HCT116 (cell line): ENCODE measurements at regions not wholly inside any gene's neighbourhood (a gene's known extent, or its start where the extent isn't known, plus 50 kb on each side); places are given as distances from the start of the nearest gene placed in this dataset.
"Not testable (repeated sequence)": the region's sequence is repeated elsewhere in the genome, so short reads cannot be mapped to it uniquely, and the experiment has no call there.

Experiments
- ATAC-seq: fragments of 200-7000 bp; cut with Tn5 transposase; 2 replicates; pipeline ENCODE4 v1.9.1; 2020; ENCODE audit warnings: mild to moderate bottlenecking, moderate library complexity
- BruUV-seq: library from RNA; stranded (reverse); fragments of 400-500 nt; replicated peaks from 2 replicates; lab custom pipeline; 2021; lab: Mats Ljungman, UMichigan
- CTCF ChIA-PET: fragments of 300-600 bp; sonication (Branson Sonifier 250); formaldehyde crosslinking; loops from one replicate; lab custom pipeline; 2021; ENCODE audit warnings: antibody characterized with exemption; lab: Charles Lee
- POLR2A ChIA-PET: fragments of 300-600, 350-600 bp; sonication (Branson Sonifier 250); formaldehyde crosslinking; loops from one replicate; lab custom pipeline; 2021; ENCODE audit warnings: antibody characterized with exemption; lab: Charles Lee
- RAD21 ChIA-PET, 2 experiments: fragments of 300-600 bp; sonication (Branson Sonifier 250); formaldehyde crosslinking; loops; one replicate each; lab custom pipeline; 2023; ENCODE audit warnings: low total read pairs in 2 of 2; ENCODE audit not compliant: uncharacterized antibody in 2 of 2, unreplicated experiment in 2 of 2, low non-redundant PET in 1 of 2; lab: Charles Lee
- DNase-seq: peaks from one replicate; pipeline ENCODE4 v3.0.0-alpha.2; 2010; ENCODE audit warnings: low read depth, low spot score
- H2AFZ ChIP-seq: fragments of 200-600 bp; shearing (Covaris generic), sonication (generic); 2 replicates; pipeline ENCODE4 v1.6.1; 2017; ENCODE audit warnings: low read depth, mixed run types, mixed read lengths, antibody characterized with exemption, low read length; ENCODE audit not compliant: poor library complexity, severe bottlenecking
- H3K27ac ChIP-seq: 2 replicates; pipeline ENCODE4 v1.5.1; 2012; ENCODE audit warnings: low read depth, low read length
- H3K27me3 ChIP-seq: fragments of 200-600 bp; sonication (generic); 2 replicates; pipeline ENCODE4 v1.6.1; 2016; ENCODE audit warnings: mixed run types, low read length, mixed read lengths; ENCODE audit not compliant: insufficient read depth
- H3K36me3 ChIP-seq, 2 experiments: fragments of 200-500 bp in 1 of 2; fragments of 200-600 bp in 1 of 2; sonication (Bioruptor generic) in 1 of 2; sonication (generic) in 1 of 2; 2 replicates each; pipeline versions ENCODE4 v1.5.1 to v1.6.1; 2014 to 2016; ENCODE audit warnings: low read length in 2 of 2, inconsistent platforms in 1 of 2, mixed read lengths in 1 of 2, mixed run types in 1 of 2; ENCODE audit not compliant: insufficient read depth in 2 of 2, control insufficient read depth in 1 of 2
- H3K4me1 ChIP-seq, 2 experiments: fragments of 200-600 bp in 1 of 2; sonication (generic) in 1 of 2; 2 replicates each; pipeline versions ENCODE4 v1.5.1 to v1.6.1; 2012 to 2017; ENCODE audit warnings: low read length in 2 of 2, inconsistent platforms in 1 of 2, mild to moderate bottlenecking in 1 of 2, mixed read lengths in 1 of 2, mixed run types in 1 of 2, moderate library complexity in 1 of 2; ENCODE audit not compliant: insufficient read depth in 2 of 2, control insufficient read depth in 1 of 2
- H3K4me2 ChIP-seq: fragments of 200-600 bp; sonication (generic); 2 replicates; pipeline ENCODE4 v1.6.1; 2017; ENCODE audit warnings: mixed run types, low read length, mixed read lengths
- H3K4me3 ChIP-seq, 2 experiments: fragments of 200-600 bp in 1 of 2; sonication (generic) in 1 of 2; replicated peaks in 1 of 2; 2 replicates each; pipeline ENCODE4 v1.5.1; 2011 to 2016; ENCODE audit warnings: low read length in 2 of 2, control low read depth in 1 of 2, low read depth in 1 of 2, mild to moderate bottlenecking in 1 of 2, mixed read lengths in 1 of 2, mixed run types in 1 of 2
- H3K79me2 ChIP-seq: fragments of 200-600 bp; sonication (generic); 2 replicates; pipeline ENCODE4 v1.6.1; 2017; ENCODE audit warnings: mild to moderate bottlenecking, mixed run types, low read length, moderate library complexity, mixed read lengths; ENCODE audit not compliant: insufficient read depth
- H3K9ac ChIP-seq: fragments of 200-600 bp; sonication (generic); 2 replicates; pipeline ENCODE4 v1.6.1; 2016; ENCODE audit warnings: low read length, mixed read lengths
- H3K9me2 ChIP-seq: fragments of 200-600 bp; sonication (generic), shearing (Covaris generic); 2 replicates; pipeline ENCODE4 v1.6.1; 2017; ENCODE audit warnings: mixed run types, mild to moderate bottlenecking, moderate library complexity; ENCODE audit not compliant: insufficient read depth
- H3K9me3 ChIP-seq, 2 experiments: fragments of 200-500 bp in 1 of 2; fragments of 200-600 bp in 1 of 2; sonication (Bioruptor generic) in 1 of 2; sonication (generic) in 1 of 2; 2 replicates each; pipeline ENCODE4 v1.6.1; 2014 to 2017; ENCODE audit warnings: low read length in 2 of 2, mixed read lengths in 2 of 2, inconsistent platforms in 1 of 2, low read depth in 1 of 2, mild to moderate bottlenecking in 1 of 2, mixed run types in 1 of 2, moderate library complexity in 1 of 2; ENCODE audit not compliant: control insufficient read depth in 1 of 2, insufficient read depth in 1 of 2
- H4K20me1 ChIP-seq: fragments of 200-600 bp; sonication (generic), shearing (Covaris generic); 2 replicates; pipeline ENCODE4 v1.6.1; 2017; ENCODE audit warnings: mixed run types, mild to moderate bottlenecking, moderate library complexity; ENCODE audit not compliant: insufficient read depth
- ATF3 ChIP-seq: IDR thresholded peaks from 2 replicates; pipeline ENCODE4 v1.6.1; 2012
- CEBPB ChIP-seq: IDR thresholded peaks from 2 replicates; pipeline ENCODE4 v1.6.1; 2012; ENCODE audit warnings: low read depth
- EZH2 ChIP-seq: fragments of 200-600 bp; sonication (generic); IDR thresholded peaks from 2 replicates; pipeline ENCODE4 v1.6.1; 2017; ENCODE audit warnings: antibody characterized with exemption, mixed run types
- RAD21 ChIP-seq: IDR thresholded peaks from 2 replicates; pipeline ENCODE4 v1.6.1; 2012; ENCODE audit warnings: low read depth, mild to moderate bottlenecking
- SRF ChIP-seq: IDR thresholded peaks from 2 replicates; pipeline ENCODE4 v1.6.1; 2012; ENCODE audit warnings: low read depth
- TCF7L2 ChIP-seq: IDR thresholded peaks from 2 replicates; pipeline ENCODE4 v1.7.0; 2011; ENCODE audit warnings: borderline replicate concordance, inconsistent platforms; ENCODE audit not compliant: insufficient read depth, insufficient read length; ENCODE audit errors: extremely low read depth
- ZBTB33 ChIP-seq: IDR thresholded peaks from 2 replicates; pipeline ENCODE4 v1.6.1; 2011; ENCODE audit warnings: mild to moderate bottlenecking, low read length, moderate library complexity; ENCODE audit not compliant: insufficient replicate concordance; ENCODE audit errors: extremely low read depth
- intact Hi-C: fragments of 100-400 bp; cut with micrococcal nuclease; formaldehyde crosslinking; loops from 2 replicates; pipeline ENCODE4 v1.10.0; 2022

- TF ChIP-seq ZBTB33 (no peak), ATF3 (no peak), SRF (no peak)
Observed at GRCh38 chr10:118423800-118424442, 81.8 kb upstream of the FAM204A start (continued).

GRCh38 chr10:118422241-118422640 lies 80.1 kb upstream of the FAM204A start:
- Histone ChIP-seq H4K20me1 (no peaks in the 10 kb centered on the region), H3K9me3 (no peaks in the 10 kb centered on the region), H2AFZ (no peak overlapping the region), H3K27ac (no peak overlapping the region), H3K4me1 (peaks cover 2 to 5% of the 10 kb centered on the region in 2 experiments; a peak in 3 of 4 replicates), H3K4me3 (no peak overlapping the region), H3K4me2 (no peak overlapping the region), H3K27me3 (peaks cover 16% of the 10 kb centered on the region), H3K36me3 (no peaks in the 10 kb centered on the region), H3K9me2 (no peaks in the 10 kb centered on the region), H3K9ac (no peak overlapping the region), H3K79me2 (no peaks in the 10 kb centered on the region)
- ChIA-PET POLR2A (no interaction called here), RAD21 (no interaction called here), CTCF (interaction anchor here (1.0 kb wide), 1 partner anchor 18 kb away, joined by 4 read pairs; no protein-coding TSS in a partner anchor)
- intact Hi-C loops, result loop anchor here (10.0 kb wide), 1 partner anchor 707 kb away; no protein-coding TSS in a partner anchor
- BruUV-seq, result no TSS peak
- no peak for TF ChIP-seq CEBPB
- no peak for TF ChIP-seq TCF7L2
- no peak for TF ChIP-seq ZBTB33
- no peak for TF ChIP-seq EZH2
- TF ChIP-seq RAD21, result no peak
- no peak for DNase-seq
- no peak for ATAC-seq

GRCh38 chr10:118420049-118420448 lies 77.9 kb upstream of the FAM204A start:
- intact Hi-C loops, result loop anchor here (10.0 kb wide), 1 partner anchor 705 kb away; no protein-coding TSS in a partner anchor
- peaks cover 38% of the 10 kb centered on the region for H3K27me3 ChIP-seq

More at GRCh38 chr10:118420049-118420448, 77.9 kb upstream of the FAM204A start:
- ATAC-seq, CTCF ChIA-PET, POLR2A ChIA-PET, H3K9ac ChIP-seq, BruUV-seq, H3K4me3 ChIP-seq, H3K79me2 ChIP-seq, H3K4me2 ChIP-seq, H3K9me3 ChIP-seq, H4K20me1 ChIP-seq, DNase-seq, H3K4me1 ChIP-seq, H2AFZ ChIP-seq, H3K9me2 ChIP-seq, RAD21 ChIA-PET, H3K27ac ChIP-seq, H3K36me3 ChIP-seq: not testable (repeated sequence)
